ENCODE measurements at regions not wholly inside any gene's neighbourhood (a gene's known extent, or its start where the extent isn't known, plus 50 kb on each side); places are given as distances from the start of the nearest gene placed in this dataset.

DNA sequence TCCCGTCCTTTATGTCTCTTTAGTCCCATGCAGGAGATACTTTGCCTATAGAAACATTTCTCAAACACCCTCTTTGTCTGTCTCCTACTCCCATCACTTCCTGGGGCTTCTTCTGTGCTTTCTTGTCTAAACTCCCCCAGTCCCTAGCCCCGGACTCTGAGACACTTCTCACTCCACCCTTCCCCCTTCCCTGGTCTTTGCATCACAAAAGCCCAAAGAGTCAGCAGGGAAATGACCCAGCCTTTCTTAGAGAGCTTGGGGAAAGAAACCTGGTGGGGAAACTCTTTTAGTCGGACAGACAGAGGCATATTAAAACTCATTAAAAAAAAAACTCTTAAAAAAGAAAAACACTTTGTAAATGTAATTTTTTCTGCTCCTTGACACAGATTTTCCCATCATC, 211.2 kb downstream of the TJP1 start:
- Histone ChIP-seq H3K27ac (ENCODE audit: low read length) (no peak overlapping the region), H3K9me3 (ENCODE audit: control insufficient read depth in 2 of 2, low read length in 2 of 2) (no peaks in the 10 kb centered on the region), H3K9ac (ENCODE audit: low read length in 2 of 2) (no peak overlapping the region), H3K27me3 (ENCODE audit: control insufficient read depth in 1 of 2, insufficient read depth in 2 of 2, low read length in 2 of 2) (peaks cover 0 to 3% of the 10 kb centered on the region in 2 donors), H3K36me3 (ENCODE audit: control insufficient read depth in 2 of 2, insufficient read depth in 2 of 2, low read length in 2 of 2) (no peaks in the 10 kb centered on the region), H3K4me3 (ENCODE audit: low read length in 2 of 2) (no peak overlapping the region), H3K4me1 (ENCODE audit: control insufficient read depth, insufficient read depth, low read length) (no peaks in the 10 kb centered on the region)

DNA sequence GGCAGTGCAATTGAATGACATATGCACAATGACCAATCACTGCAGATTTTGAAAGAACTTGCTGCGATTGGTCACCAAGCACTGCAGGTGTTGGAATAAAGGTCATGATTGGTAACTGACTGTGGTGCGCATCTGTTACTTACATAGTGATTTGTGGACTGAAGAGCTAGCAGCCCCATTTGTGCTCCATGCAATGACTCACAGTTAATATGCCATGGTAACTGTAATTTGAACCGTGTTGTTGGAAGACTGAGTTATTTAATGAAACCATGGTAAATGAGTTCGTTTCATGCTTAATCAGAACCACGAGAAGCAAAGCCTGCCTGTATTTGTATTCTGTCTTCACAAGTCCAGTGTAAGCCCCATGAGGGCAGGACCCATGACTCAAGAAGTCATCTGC, 220.5 kb downstream of the TJP1 start:
- no peaks in the 10 kb centered on the region for H3K9me3 ChIP-seq (ENCODE audit: control insufficient read depth in 2 of 2, low read length in 2 of 2)
- H3K4me3 ChIP-seq (ENCODE audit: low read length in 2 of 2) = no peak overlapping the region
- no peaks in the 10 kb centered on the region for H3K27me3 ChIP-seq (ENCODE audit: control insufficient read depth in 1 of 2, insufficient read depth in 2 of 2, low read length in 2 of 2)
- H3K4me1 ChIP-seq (ENCODE audit: control insufficient read depth, insufficient read depth, low read length) = no peaks in the 10 kb centered on the region
- no peaks in the 10 kb centered on the region for H3K36me3 ChIP-seq (ENCODE audit: control insufficient read depth in 2 of 2, insufficient read depth in 2 of 2, low read length in 2 of 2)
- no peak overlapping the region for H3K9ac ChIP-seq (ENCODE audit: low read length in 2 of 2)
- H3K27ac ChIP-seq (ENCODE audit: low read length) = no peak overlapping the region

DNA sequence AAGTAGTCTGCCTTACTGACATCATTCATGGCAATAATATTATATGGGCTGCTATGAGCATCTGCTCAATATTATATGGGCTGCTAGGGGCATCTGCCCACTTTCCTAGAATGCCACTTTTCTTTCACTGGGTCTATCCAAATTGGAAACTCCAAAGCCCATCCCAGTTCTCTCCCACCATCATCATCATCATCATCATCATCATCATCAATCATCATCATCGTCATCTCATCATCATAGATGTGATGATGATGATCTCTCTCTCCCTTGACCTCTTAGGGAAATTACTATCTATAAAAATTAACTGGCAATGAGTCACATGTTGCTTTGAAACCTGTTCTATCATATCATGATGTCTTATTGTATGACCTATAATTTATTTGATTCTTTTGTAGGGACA, 222.0 kb downstream of the TJP1 start:
- Histone ChIP-seq H3K9me3 (ENCODE audit: control insufficient read depth in 2 of 2, low read length in 2 of 2) (no peaks in the 10 kb centered on the region), H3K4me3 (ENCODE audit: low read length in 2 of 2) (no peak overlapping the region), H3K4me1 (ENCODE audit: control insufficient read depth, insufficient read depth, low read length) (no peaks in the 10 kb centered on the region), H3K9ac (ENCODE audit: low read length in 2 of 2) (no peak overlapping the region), H3K27ac (ENCODE audit: low read length) (no peak overlapping the region), H3K27me3 (ENCODE audit: control insufficient read depth in 1 of 2, insufficient read depth in 2 of 2, low read length in 2 of 2) (no peaks in the 10 kb centered on the region), H3K36me3 (ENCODE audit: control insufficient read depth in 2 of 2, insufficient read depth in 2 of 2, low read length in 2 of 2) (no peaks in the 10 kb centered on the region)

DNA sequence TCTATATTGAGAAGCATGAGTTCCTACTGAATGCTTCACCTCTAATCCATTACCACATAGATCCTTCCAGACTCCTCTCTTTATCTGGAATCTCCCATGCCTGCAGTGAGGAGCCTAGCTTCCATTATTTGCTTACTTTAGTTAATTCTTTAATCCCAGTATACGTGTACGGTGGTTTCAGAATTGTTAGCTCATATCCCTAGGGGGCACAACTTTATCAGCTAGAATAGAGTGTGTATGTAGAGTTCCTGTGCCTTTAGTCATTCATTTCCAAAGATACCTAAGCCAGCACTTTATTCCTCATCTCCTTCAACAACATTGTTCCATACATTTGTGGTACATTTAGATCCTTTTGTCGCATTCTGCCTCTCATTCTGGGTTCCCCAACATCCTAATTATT, 226.0 kb downstream of the TJP1 start:
- Histone ChIP-seq H3K27ac (ENCODE audit: low read length) (no peak overlapping the region), H3K4me1 (ENCODE audit: control insufficient read depth, insufficient read depth, low read length) (no peaks in the 10 kb centered on the region), H3K9me3 (ENCODE audit: control insufficient read depth in 2 of 2, low read length in 2 of 2) (no peaks in the 10 kb centered on the region), H3K4me3 (ENCODE audit: low read length in 2 of 2) (no peak overlapping the region), H3K9ac (ENCODE audit: low read length in 2 of 2) (no peak overlapping the region), H3K27me3 (ENCODE audit: control insufficient read depth in 1 of 2, insufficient read depth in 2 of 2, low read length in 2 of 2) (no peaks in the 10 kb centered on the region), H3K36me3 (ENCODE audit: control insufficient read depth in 2 of 2, insufficient read depth in 2 of 2, low read length in 2 of 2) (no peaks in the 10 kb centered on the region)

DNA sequence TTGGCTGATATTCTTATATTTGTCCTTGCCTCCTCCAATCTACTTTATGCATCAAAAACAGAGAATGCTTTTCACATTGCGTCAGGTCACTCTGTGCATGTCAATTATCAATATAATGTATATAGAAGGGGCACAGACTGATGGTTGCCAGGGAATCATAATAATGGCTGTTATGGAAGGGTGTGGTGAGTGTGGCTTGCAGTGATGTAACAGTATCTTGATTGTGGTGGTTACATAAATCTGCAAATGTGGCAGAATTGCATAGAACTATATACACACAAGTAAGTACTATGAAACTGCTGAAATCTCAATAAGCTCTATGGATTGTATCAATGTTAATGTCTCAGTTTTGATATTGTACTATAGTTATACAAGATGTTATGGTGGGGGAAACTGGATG, 228.6 kb downstream of the TJP1 start:
- Histone ChIP-seq H3K9ac (ENCODE audit: low read length in 2 of 2) (no peak overlapping the region), H3K9me3 (ENCODE audit: control insufficient read depth in 2 of 2, low read length in 2 of 2) (no peaks in the 10 kb centered on the region), H3K4me1 (ENCODE audit: control insufficient read depth, insufficient read depth, low read length) (no peaks in the 10 kb centered on the region), H3K27ac (ENCODE audit: low read length) (no peak overlapping the region), H3K4me3 (ENCODE audit: low read length in 2 of 2) (no peak overlapping the region), H3K27me3 (ENCODE audit: control insufficient read depth in 1 of 2, insufficient read depth in 2 of 2, low read length in 2 of 2) (no peaks in the 10 kb centered on the region), H3K36me3 (ENCODE audit: control insufficient read depth in 2 of 2, insufficient read depth in 2 of 2, low read length in 2 of 2) (no peaks in the 10 kb centered on the region)

DNA sequence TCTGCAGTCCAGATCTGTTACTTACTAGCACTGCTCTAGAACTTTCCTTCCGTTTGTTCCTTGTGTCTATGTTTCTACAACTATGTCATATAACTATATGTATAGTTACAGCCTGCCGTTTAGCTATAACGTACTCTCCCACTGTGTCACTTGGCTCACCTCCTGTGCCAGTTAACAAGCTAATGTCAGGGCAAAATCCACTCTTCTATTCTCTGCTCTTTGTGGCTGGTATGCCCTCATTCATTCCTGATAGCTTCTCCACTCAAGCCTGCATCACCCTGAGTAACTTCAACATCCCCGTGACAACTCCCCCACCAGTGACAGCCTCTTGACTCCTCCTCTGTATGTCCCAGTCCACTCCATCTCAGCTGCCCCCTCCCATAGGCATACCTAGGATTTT, 229.2 kb downstream of the TJP1 start:
- Histone ChIP-seq H3K4me1 (ENCODE audit: control insufficient read depth, insufficient read depth, low read length) (no peaks in the 10 kb centered on the region), H3K9ac (ENCODE audit: low read length in 2 of 2) (no peak overlapping the region), H3K27me3 (ENCODE audit: control insufficient read depth in 1 of 2, insufficient read depth in 2 of 2, low read length in 2 of 2) (no peaks in the 10 kb centered on the region), H3K36me3 (ENCODE audit: control insufficient read depth in 2 of 2, insufficient read depth in 2 of 2, low read length in 2 of 2) (no peaks in the 10 kb centered on the region), H3K9me3 (ENCODE audit: control insufficient read depth in 2 of 2, low read length in 2 of 2) (no peaks in the 10 kb centered on the region), H3K4me3 (ENCODE audit: low read length in 2 of 2) (no peak overlapping the region), H3K27ac (ENCODE audit: low read length) (no peak overlapping the region)

DNA sequence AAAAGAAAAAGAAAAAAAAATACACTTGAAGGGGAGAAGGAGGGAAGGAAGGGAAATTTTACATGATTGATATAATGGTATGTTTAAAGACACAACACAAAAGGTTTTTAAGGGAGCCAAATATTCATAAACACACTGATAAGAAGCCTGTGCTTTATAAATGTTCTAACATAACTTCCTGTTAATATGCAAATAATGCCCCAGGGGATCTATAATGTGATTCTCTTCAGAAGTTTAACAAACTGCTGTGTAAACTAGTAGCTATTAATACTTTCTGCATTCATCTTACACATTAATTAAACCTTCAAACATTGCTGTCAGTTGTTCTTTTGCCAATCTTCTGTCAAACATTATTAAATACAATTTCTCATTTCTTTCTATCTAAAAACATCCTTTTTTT, 231.6 kb downstream of the TJP1 start:
- Histone ChIP-seq H3K9me3 (ENCODE audit: control insufficient read depth in 2 of 2, low read length in 2 of 2) (no peaks in the 10 kb centered on the region), H3K4me1 (ENCODE audit: control insufficient read depth, insufficient read depth, low read length) (no peaks in the 10 kb centered on the region), H3K36me3 (ENCODE audit: control insufficient read depth in 2 of 2, insufficient read depth in 2 of 2, low read length in 2 of 2) (no peaks in the 10 kb centered on the region), H3K27ac (ENCODE audit: low read length) (no peak overlapping the region), H3K9ac (ENCODE audit: low read length in 2 of 2) (no peak overlapping the region), H3K27me3 (ENCODE audit: control insufficient read depth in 1 of 2, insufficient read depth in 2 of 2, low read length in 2 of 2) (no peaks in the 10 kb centered on the region), H3K4me3 (ENCODE audit: low read length in 2 of 2) (no peak overlapping the region)

DNA sequence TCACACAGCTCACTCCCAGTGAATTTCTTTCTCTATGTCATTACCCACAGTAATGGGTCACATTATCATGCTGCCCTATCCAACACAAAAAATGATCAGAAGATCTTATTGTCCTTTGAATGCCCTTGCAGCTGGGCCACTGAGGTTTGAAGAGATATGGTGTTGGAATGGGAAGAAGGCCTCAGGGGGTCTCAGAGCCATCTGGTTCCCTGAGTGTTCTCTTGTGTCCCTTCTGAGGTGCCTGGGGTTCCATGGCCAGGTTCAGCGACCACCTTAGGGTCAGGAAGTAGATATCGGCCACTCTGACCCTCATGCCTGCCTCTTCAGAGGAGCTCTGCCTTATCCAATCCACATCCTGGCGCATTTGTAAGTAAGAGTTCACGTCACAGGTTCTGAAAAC, 232.3 kb downstream of the TJP1 start:
- Histone ChIP-seq H3K27me3 (ENCODE audit: control insufficient read depth in 1 of 2, insufficient read depth in 2 of 2, low read length in 2 of 2) (no peaks in the 10 kb centered on the region), H3K36me3 (ENCODE audit: control insufficient read depth in 2 of 2, insufficient read depth in 2 of 2, low read length in 2 of 2) (no peaks in the 10 kb centered on the region), H3K27ac (ENCODE audit: low read length) (no peak overlapping the region), H3K4me3 (ENCODE audit: low read length in 2 of 2) (no peak overlapping the region), H3K9me3 (ENCODE audit: control insufficient read depth in 2 of 2, low read length in 2 of 2) (no peaks in the 10 kb centered on the region), H3K9ac (ENCODE audit: low read length in 2 of 2) (no peak overlapping the region), H3K4me1 (ENCODE audit: control insufficient read depth, insufficient read depth, low read length) (no peaks in the 10 kb centered on the region)

DNA sequence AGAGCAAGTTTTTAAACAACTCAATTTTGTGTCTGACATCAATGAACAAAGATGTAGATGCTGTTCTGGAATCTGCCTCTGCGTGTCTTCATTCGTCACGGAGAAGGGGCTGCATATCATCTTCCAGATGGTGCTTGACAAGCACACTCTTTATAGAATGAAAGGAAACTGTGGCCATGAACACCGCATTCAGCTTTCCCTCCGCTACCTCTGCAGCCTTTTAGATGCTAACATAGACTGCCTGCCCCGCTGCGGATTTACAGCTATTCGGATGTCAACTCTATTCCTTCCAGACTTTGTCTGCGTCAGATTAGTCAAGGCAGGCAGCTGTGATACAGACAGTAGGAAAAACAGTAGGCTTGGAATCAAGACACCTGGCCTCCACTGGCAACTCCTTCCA, 232.9 kb downstream of the TJP1 start:
- Histone ChIP-seq H3K9me3 (ENCODE audit: control insufficient read depth in 2 of 2, low read length in 2 of 2) (peaks cover 0 to 1% of the 10 kb centered on the region in 2 donors), H3K36me3 (ENCODE audit: control insufficient read depth in 2 of 2, insufficient read depth in 2 of 2, low read length in 2 of 2) (no peaks in the 10 kb centered on the region), H3K27me3 (ENCODE audit: control insufficient read depth in 1 of 2, insufficient read depth in 2 of 2, low read length in 2 of 2) (no peaks in the 10 kb centered on the region), H3K27ac (ENCODE audit: low read length) (no peak overlapping the region), H3K4me3 (ENCODE audit: low read length in 2 of 2) (peak overlapping the region; percentile 42 to 44), H3K9ac (ENCODE audit: low read length in 2 of 2) (peak overlapping the region in 1 of 2 donors; percentile 21), H3K4me1 (ENCODE audit: control insufficient read depth, insufficient read depth, low read length) (no peaks in the 10 kb centered on the region)

DNA sequence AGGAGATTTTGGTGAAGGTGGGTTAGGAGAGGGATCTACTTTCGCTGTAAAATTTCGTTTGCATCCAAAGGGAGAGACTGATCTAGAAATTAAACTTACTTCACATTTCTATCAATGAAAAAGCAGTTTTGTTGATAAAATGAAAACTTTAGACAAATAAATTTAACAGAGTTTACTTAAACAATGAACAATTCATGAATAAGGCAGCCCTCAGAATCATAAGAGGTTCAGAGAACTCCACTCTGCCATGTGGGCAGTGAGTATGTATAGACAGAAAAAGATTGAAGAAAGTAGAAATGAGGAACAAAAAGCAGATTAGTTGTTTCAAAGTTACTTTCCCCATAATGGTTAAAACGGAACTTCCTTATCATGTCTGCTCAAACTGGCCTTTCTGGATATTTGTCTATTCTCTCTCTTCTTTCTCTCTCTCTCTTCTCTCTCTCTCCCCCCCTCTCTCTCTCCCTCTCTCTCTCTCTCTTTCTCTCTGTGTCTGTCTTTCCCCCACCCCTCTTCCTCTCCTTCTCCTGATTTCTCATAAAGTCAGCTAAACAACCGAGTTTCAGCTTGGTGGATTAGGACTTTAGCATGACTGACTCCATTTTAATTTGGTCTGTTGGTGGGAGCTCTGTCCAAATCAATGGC, 248.9 kb downstream of the TJP1 start:
- H3K9me3 ChIP-seq (ENCODE audit: control insufficient read depth in 2 of 2, low read length in 2 of 2) = no peaks in the 10 kb centered on the region
- peaks cover 5% of the 10 kb centered on the region for H3K4me1 ChIP-seq (ENCODE audit: control insufficient read depth, insufficient read depth, low read length)
- H3K27me3 ChIP-seq (ENCODE audit: control insufficient read depth in 1 of 2, insufficient read depth in 2 of 2, low read length in 2 of 2) = no peaks in the 10 kb centered on the region

DNA sequence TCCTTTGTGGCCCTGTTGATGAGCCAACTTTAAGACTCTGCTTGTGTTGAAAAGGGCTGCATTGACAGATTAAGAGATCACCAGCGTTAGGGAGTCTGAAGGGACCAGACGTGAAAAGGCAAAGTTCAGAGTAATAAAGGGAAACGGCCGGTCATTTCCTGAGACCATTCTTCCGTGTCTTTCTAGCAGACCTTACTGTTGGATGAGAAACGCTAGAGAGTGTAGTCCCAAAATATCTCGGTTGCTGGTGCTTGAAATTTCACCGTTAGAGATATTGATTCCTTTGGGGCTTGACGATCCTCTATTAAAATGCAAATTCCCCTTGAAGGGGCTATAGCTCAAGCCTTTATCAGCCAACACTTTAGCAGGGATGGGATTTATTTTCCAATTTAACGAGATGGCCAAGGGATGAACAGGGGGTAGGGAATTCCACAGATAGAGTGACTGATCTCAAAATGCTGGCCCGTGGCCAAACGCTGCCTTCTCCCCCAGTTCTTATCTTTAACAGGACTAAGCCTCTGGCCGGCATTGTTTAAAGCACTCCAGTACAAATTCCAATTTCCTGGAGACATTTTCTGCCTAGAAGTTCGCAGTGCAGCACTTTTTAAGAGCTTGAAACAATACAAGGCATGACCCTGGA, 250.4 kb downstream of the TJP1 start:
- H3K4me1 ChIP-seq (ENCODE audit: control insufficient read depth, insufficient read depth, low read length) = peaks cover 5% of the 10 kb centered on the region
- no peak overlapping the region for H3K27ac ChIP-seq (ENCODE audit: low read length)
- H3K4me3 ChIP-seq (ENCODE audit: low read length in 2 of 2) = peak overlapping the region; percentile 28 to 75
- H3K9ac ChIP-seq (ENCODE audit: low read length in 2 of 2) = no peak overlapping the region
- no peaks in the 10 kb centered on the region for H3K36me3 ChIP-seq (ENCODE audit: control insufficient read depth in 2 of 2, insufficient read depth in 2 of 2, low read length in 2 of 2)
- no peaks in the 10 kb centered on the region for H3K27me3 ChIP-seq (ENCODE audit: control insufficient read depth in 1 of 2, insufficient read depth in 2 of 2, low read length in 2 of 2)
- H3K9me3 ChIP-seq (ENCODE audit: control insufficient read depth in 2 of 2, low read length in 2 of 2) = no peaks in the 10 kb centered on the region

More for the DNA sequence above, 248.9 kb downstream of the TJP1 start:
- no peak overlapping the region for H3K27ac ChIP-seq (ENCODE audit: low read length)
- no peak overlapping the region for H3K9ac ChIP-seq (ENCODE audit: low read length in 2 of 2)
- no peak overlapping the region for H3K4me3 ChIP-seq (ENCODE audit: low read length in 2 of 2)
- H3K36me3 ChIP-seq (ENCODE audit: control insufficient read depth in 2 of 2, insufficient read depth in 2 of 2, low read length in 2 of 2) = no peaks in the 10 kb centered on the region
